HG02840 (cell line): ENCODE measurements at regions not wholly inside any gene's neighbourhood (a gene's known extent, or its start where the extent isn't known, plus 50 kb on each side); places are given as distances from the start of the nearest gene placed in this dataset.

ENCODE experiments used
- ATAC-seq: cut with Tn5 transposase; IDR thresholded peaks from one replicate; pipeline ENCODE4 v1.9.1; 2021; ENCODE audit warnings: mild to moderate bottlenecking, moderate library complexity, moderate number of reproducible peaks; ENCODE audit not compliant: unreplicated experiment, low FRiP score

- no peak for ATAC-seq
These were observed 171.0 kb upstream of the UMPS start for GRCh38 chr3:124558991-124559845.

- ATAC-seq = no peak
These were observed 170.2 kb upstream of the UMPS start for GRCh38 chr3:124559846-124560574.

DNA sequence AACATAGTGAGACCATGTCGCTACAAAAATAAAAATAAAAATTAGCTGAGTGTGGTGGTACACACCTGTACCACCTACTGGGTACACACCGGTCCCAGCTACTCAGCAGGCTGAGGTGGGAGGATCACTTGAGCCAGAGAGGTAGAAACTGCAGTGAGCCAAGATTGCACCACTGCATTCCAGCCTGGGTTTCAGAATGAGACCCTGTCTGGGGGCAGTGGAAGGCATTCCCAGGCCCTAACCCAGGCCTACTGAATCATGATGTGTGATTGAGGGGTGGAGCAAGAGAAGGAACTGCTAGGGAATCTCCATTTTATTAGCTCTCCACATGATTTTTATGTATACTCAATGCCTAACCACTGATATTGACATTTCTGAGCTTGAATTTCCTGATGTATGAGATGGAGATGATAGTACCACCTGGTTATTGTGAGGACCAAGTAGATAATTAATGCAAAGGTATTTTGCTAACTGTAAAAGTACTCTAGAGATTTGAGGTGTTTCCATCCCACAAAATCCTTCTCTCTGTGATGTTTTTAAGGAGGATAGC, 169.5 kb upstream of the UMPS start:
- ATAC-seq = no peak

GRCh38 chr3:124562769-124563168, 167.5 kb upstream of the UMPS start:
- ATAC-seq = no peak

GRCh38 chr3:124563376-124563775, 166.9 kb upstream of the UMPS start:
- ATAC-seq = no peak

- ATAC-seq = no peak
These were observed 165.2 kb upstream of the UMPS start for GRCh38 chr3:124565013-124565412.

GRCh38 chr3:124565551-124565950, 164.7 kb upstream of the UMPS start:
- no peak for ATAC-seq

DNA sequence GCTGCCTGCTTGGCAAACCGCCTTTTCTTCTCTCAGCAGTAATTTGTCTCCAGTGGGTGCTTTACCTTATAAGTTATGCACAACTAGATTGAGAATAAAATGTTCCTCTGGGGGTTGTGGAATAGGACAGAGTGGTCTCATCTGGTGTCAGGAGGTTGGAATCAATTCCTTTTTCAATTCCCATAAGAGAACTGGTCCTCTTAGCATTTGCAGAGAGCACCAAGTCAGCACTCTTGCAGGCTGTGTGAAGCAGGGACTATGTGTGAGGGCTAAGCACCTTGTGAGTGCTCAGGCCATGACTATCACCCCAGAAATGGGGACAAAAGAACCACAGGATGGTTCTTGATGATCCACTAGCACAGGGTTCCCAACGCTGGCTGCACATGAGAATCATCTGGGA, 163.6 kb upstream of the UMPS start:
- ATAC-seq = no peak

- no peak for ATAC-seq
These were observed 163.1 kb upstream of the UMPS start for GRCh38 chr3:124567179-124567578.

GRCh38 chr3:124569761-124570160, 160.5 kb upstream of the UMPS start:
- ATAC-seq = no peak

- no peak for ATAC-seq
These were observed 160.0 kb upstream of the UMPS start for GRCh38 chr3:124570232-124570631.

- ATAC-seq = no peak
These were observed 157.3 kb upstream of the UMPS start for GRCh38 chr3:124572851-124573405.

- ATAC-seq = no peak
These were observed 156.2 kb upstream of the UMPS start for GRCh38 chr3:124574012-124574411.

DNA sequence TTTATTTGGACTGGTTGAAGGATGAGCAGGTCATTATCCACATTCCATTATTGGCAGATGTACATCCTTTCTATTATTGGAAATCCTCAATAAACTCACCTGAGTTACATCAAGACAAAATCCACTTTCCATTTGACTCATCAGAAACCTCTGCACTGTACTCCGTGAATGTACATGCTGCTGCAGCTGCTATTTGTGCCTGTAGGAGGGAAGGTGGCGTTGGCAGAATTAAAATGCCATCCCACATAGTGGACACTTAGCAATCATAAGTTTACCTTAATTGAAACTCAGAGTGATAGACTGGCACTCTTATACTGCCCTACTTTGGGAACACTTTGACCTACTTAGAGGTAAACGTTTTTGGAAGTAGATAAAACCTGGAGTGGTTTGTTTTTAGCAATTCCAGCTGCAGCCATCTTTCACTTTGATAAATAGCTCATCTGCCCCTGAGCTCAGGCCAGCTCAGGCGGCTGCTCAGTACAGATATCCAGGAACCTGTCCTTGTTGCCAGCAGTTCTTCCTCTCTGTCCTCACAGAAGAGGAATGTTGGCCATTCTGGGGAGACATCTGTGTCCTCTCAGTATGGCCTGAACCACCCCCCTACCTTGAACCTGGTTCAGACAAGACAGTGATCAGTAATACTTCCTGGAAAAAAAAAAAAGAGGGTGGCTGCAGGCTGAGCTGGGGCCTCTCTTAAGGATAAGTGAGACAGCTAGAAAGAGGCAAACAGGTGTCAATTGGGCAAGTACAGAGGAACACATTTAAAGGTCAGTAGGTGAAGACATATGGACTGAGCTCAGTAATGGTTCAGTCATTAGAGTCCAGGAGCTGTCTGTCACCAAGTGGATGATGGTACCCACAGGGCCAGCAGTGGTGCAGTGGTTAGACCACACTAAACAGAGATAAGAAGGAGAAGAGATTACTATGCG, 153.4 kb upstream of the UMPS start:
- ATAC-seq = no peak

DNA sequence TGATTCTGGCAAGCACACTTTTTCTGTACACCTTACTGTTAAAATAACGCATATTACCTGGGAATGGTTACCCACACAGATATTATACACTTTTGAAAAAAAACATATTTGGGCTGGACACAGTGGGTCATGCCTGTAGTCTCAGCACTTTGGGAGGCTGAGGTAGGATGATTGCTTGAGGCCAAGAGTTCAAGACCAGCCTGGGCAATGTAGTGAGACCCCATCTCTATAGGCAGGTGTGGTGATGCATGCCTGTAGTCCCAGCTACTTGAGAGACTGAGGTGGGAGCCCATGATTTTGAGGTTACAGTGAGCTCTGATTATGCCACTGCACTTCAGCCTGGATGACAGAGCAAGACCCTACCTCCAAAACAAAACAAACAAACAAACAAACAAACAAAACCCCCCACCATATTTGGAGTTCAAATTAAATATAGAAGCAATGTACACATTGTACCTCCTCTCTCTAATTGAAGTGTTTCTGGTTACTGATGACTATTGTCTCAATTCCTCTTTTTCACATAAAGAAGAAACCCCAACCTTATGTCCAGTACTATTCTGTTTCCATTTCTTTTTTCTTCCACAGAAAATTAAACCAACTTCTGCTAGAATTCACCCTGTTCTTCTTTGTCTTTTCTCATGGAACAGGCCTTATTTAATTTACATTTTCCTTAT, 152.6 kb upstream of the UMPS start:
- no peak for ATAC-seq

GRCh38 chr3:124579641-124580040, 150.6 kb upstream of the UMPS start:
- no peak for ATAC-seq

DNA sequence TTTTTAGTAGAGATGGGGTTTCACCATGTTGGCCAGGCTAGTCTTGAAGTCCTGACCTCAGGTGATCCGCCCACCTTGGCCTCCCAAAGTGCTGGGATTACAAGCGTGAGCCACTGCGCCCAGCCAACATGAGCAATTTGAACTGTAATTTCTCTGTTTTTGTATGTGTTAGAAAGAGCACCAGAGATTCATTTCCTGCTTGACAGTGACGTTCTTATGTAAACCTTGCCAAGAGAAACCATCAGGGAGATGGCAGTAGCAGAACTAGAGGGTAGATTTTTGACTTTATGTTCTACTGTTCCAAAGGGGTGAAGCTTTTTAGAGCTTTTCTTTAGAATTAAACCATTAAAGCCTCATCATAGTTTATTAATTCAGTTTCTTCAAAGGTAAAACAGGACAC, 148.1 kb upstream of the UMPS start:
- no peak for ATAC-seq

DNA sequence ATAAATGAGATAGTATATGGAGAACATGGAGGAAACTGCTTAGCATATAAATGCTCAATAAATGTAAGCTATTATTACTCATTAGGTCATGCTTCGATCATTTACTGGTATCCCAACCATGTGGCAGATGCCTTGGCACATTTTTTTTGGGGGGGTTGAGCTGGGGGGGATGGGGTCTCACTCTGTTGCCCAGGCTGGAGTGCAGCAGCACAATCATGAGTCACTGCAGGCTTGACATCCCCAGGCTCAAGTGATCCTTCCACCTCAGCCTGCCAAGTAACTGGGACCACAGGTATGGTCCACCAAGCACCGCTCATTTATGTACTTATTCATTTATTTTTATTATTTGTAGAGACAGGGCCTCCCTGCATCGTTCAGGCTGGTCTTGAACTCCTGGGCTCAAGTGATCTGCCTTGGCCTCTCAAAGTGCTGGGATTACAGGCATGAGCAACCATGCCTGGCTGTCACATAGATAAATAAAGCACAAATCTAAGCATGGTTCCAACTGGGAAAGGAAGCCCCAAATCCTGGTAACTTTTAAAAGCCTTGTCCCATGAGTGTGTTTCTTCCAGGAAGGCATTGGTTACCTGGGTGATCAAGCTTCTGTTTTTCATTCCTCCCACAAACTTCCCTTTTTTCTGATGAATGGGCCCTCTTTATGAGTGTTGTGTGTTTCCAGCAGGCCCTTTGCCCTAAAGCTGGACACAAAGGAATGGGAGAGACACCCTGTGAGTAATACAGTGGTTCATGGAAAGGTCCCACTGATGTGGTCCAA, 147.4 kb upstream of the UMPS start:
- no peak for ATAC-seq

DNA sequence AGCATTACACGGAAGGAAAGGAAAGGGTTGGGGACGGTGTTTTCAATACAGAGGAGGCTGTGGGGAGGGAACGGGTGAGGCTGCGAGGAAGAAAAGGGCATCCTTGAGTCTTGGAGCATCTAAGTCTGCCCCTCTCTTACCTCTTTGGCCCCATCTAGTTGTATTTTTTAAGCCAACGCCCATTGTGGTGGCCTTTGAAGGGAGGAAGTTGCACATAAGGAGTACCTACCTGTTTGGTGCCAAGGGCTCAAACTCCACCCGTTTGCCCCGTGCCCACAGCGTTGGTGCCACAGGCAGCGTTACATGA, 146.1 kb upstream of the UMPS start:
- no peak for ATAC-seq
